ENCODE measurements at regions not wholly inside any gene's neighbourhood (a gene's known extent, or its start where the extent isn't known, plus 50 kb on each side); places are given as distances from the start of the nearest gene placed in this dataset.

DNA sequence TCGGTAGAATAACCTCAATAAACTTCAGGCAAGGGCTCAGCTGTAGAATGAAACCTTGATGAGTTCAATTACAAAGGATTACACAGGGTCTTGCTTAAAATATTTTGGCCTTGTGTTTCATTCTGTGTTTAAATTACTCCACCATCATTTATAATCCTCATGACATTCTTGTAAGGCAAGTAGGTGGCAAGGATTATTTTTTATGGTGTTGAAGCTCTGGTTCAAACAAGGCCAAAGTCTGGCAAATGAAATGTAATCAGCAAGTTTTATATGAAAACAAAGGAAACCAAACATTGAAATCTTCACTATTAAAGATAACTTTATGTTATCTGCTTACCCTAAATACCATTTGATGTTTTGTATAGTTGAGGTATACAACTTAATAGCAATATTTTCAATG, 221.3 kb upstream of the HES1 start:
- TF ChIP-seq POLR2AphosphoS5 (IDR thresholded peaks at IDR 0.05; ENCODE audit: low read depth, low read length) (no peak), POLR2A (IDR thresholded peaks at IDR 0.05; ENCODE audit: low read depth, low read length) (no peak)

Measured in GM12892 (cell line).